ENCODE measurements at regions not wholly inside any gene's neighbourhood (a gene's known extent, or its start where the extent isn't known, plus 50 kb on each side); places are given as distances from the start of the nearest gene placed in this dataset.

GRCh38 chr18:45266023-45266422, 349.3 kb upstream of the SLC14A2 start:
- no peak for TF ChIP-seq CTCF (IDR thresholded peaks at IDR 0.05 in 4 of 5, conservative IDR thresholded peaks at IDR 0.05 in 1 of 5)
- TF ChIP-seq POLR2A (IDR thresholded peaks at IDR 0.05), result no peak
